ENCODE measurements at regions not wholly inside any gene's neighbourhood (a gene's known extent, or its start where the extent isn't known, plus 50 kb on each side); places are given as distances from the start of the nearest gene placed in this dataset.
"Not testable (repeated sequence)": the region's sequence is repeated elsewhere in the genome, so short reads cannot be mapped to it uniquely, and the experiment has no call there.

GRCh38 chr5:152741126-152741525 is 336.0 kb upstream of the NMUR2 start:
- H3K4me3 Mint-ChIP-seq; H3K36me3 Mint-ChIP-seq (ENCODE audit: low read depth); H3K4me1 Mint-ChIP-seq (ENCODE audit: low read depth); H3K27ac Mint-ChIP-seq; DNase-seq; H3K27me3 Mint-ChIP-seq: not testable (repeated sequence)
- peaks cover 11% of the 10 kb centered on the region for H3K9me3 Mint-ChIP-seq

- not testable (repeated sequence) for H3K27me3 Mint-ChIP-seq; H3K4me1 Mint-ChIP-seq (ENCODE audit: low read depth); H3K27ac Mint-ChIP-seq; H3K36me3 Mint-ChIP-seq (ENCODE audit: low read depth); H3K4me3 Mint-ChIP-seq; DNase-seq
- peaks cover 14% of the 10 kb centered on the region for H3K9me3 Mint-ChIP-seq
These were observed 382.7 kb upstream of the NMUR2 start for GRCh38 chr5:152787709-152788217.

GRCh38 chr5:152801886-152802285 is 396.8 kb upstream of the NMUR2 start:
- H3K27me3 Mint-ChIP-seq = no peaks in the 10 kb centered on the region
- DNase-seq = no peak
- no peak overlapping the region for H3K4me3 Mint-ChIP-seq
- H3K36me3 Mint-ChIP-seq (ENCODE audit: low read depth) = no peaks in the 10 kb centered on the region
- peaks cover 9% of the 10 kb centered on the region for H3K9me3 Mint-ChIP-seq
- H3K27ac Mint-ChIP-seq = no peak overlapping the region
- H3K4me1 Mint-ChIP-seq (ENCODE audit: low read depth) = no peaks in the 10 kb centered on the region

GRCh38 chr5:152804179-152804578 is 399.1 kb upstream of the NMUR2 start:
- Mint-ChIP-seq H3K36me3 (ENCODE audit: low read depth) (no peaks in the 10 kb centered on the region), H3K9me3 (peaks cover 3% of the 10 kb centered on the region), H3K4me3 (no peak overlapping the region), H3K27me3 (no peaks in the 10 kb centered on the region), H3K4me1 (ENCODE audit: low read depth) (no peaks in the 10 kb centered on the region), H3K27ac (no peak overlapping the region)
- DNase-seq = no peak

- DNase-seq = no peak
- Mint-ChIP-seq H3K4me1 (ENCODE audit: low read depth) (no peaks in the 10 kb centered on the region), H3K9me3 (peaks cover 7% of the 10 kb centered on the region), H3K27me3 (no peaks in the 10 kb centered on the region), H3K4me3 (no peak overlapping the region), H3K27ac (no peak overlapping the region), H3K36me3 (ENCODE audit: low read depth) (no peaks in the 10 kb centered on the region)
These were observed 406.9 kb upstream of the NMUR2 start for GRCh38 chr5:152811988-152812387.

- H3K4me3 Mint-ChIP-seq = no peak overlapping the region
- DNase-seq = no peak
- peaks cover 7% of the 10 kb centered on the region for H3K9me3 Mint-ChIP-seq
- no peak overlapping the region for H3K27ac Mint-ChIP-seq
- no peaks in the 10 kb centered on the region for H3K36me3 Mint-ChIP-seq (ENCODE audit: low read depth)
- no peaks in the 10 kb centered on the region for H3K27me3 Mint-ChIP-seq
- H3K4me1 Mint-ChIP-seq (ENCODE audit: low read depth) = no peaks in the 10 kb centered on the region
These were observed 408.4 kb upstream of the NMUR2 start for GRCh38 chr5:152813526-152813925.

- H3K27me3 Mint-ChIP-seq = no peaks in the 10 kb centered on the region
- peaks cover 7% of the 10 kb centered on the region for H3K9me3 Mint-ChIP-seq
- H3K4me1 Mint-ChIP-seq (ENCODE audit: low read depth) = no peaks in the 10 kb centered on the region
These were observed 414.8 kb upstream of the NMUR2 start for GRCh38 chr5:152819891-152820290.

GRCh38 chr5:152824316-152824715 is 419.2 kb upstream of the NMUR2 start:
- DNase-seq = no peak
- H3K4me1 Mint-ChIP-seq (ENCODE audit: low read depth) = no peaks in the 10 kb centered on the region
- H3K9me3 Mint-ChIP-seq = peaks cover 12% of the 10 kb centered on the region
- no peak overlapping the region for H3K27ac Mint-ChIP-seq
- no peaks in the 10 kb centered on the region for H3K27me3 Mint-ChIP-seq
- no peaks in the 10 kb centered on the region for H3K36me3 Mint-ChIP-seq (ENCODE audit: low read depth)
- no peak overlapping the region for H3K4me3 Mint-ChIP-seq

More at GRCh38 chr5:152819891-152820290, 414.8 kb upstream of the NMUR2 start:
- DNase-seq = no peak
- Mint-ChIP-seq H3K4me3 (no peak overlapping the region), H3K36me3 (ENCODE audit: low read depth) (no peaks in the 10 kb centered on the region), H3K27ac (no peak overlapping the region)

- no peak for DNase-seq
- Mint-ChIP-seq H3K27ac (no peak overlapping the region), H3K4me1 (ENCODE audit: low read depth) (no peaks in the 10 kb centered on the region), H3K4me3 (no peak overlapping the region), H3K27me3 (no peaks in the 10 kb centered on the region), H3K36me3 (ENCODE audit: low read depth) (no peaks in the 10 kb centered on the region), H3K9me3 (peaks cover 8% of the 10 kb centered on the region)
These were observed 433.2 kb upstream of the NMUR2 start for GRCh38 chr5:152838241-152838786.

- no peaks in the 10 kb centered on the region for H3K27me3 Mint-ChIP-seq
- H3K4me1 Mint-ChIP-seq (ENCODE audit: low read depth) = no peaks in the 10 kb centered on the region
- H3K4me3 Mint-ChIP-seq = no peak overlapping the region
- H3K36me3 Mint-ChIP-seq (ENCODE audit: low read depth) = no peaks in the 10 kb centered on the region
- H3K9me3 Mint-ChIP-seq = no peaks in the 10 kb centered on the region
- H3K27ac Mint-ChIP-seq = no peak overlapping the region
- DNase-seq = no peak
These were observed 439.6 kb upstream of the NMUR2 start for GRCh38 chr5:152844713-152845112.

- no peak for DNase-seq
- H3K4me1 Mint-ChIP-seq (ENCODE audit: low read depth) = no peaks in the 10 kb centered on the region
- H3K36me3 Mint-ChIP-seq (ENCODE audit: low read depth) = no peaks in the 10 kb centered on the region
- H3K9me3 Mint-ChIP-seq = peaks cover 3% of the 10 kb centered on the region
- H3K27ac Mint-ChIP-seq = no peak overlapping the region
- H3K4me3 Mint-ChIP-seq = no peak overlapping the region
- H3K27me3 Mint-ChIP-seq = no peaks in the 10 kb centered on the region
These were observed 448.3 kb upstream of the NMUR2 start for GRCh38 chr5:152853361-152853760.

- no peak for DNase-seq
- H3K36me3 Mint-ChIP-seq (ENCODE audit: low read depth) = no peaks in the 10 kb centered on the region
- no peaks in the 10 kb centered on the region for H3K27me3 Mint-ChIP-seq
- H3K27ac Mint-ChIP-seq = no peak overlapping the region
- no peaks in the 10 kb centered on the region for H3K4me1 Mint-ChIP-seq (ENCODE audit: low read depth)
- H3K9me3 Mint-ChIP-seq = peaks cover 5% of the 10 kb centered on the region
- no peak overlapping the region for H3K4me3 Mint-ChIP-seq
These were observed 450.4 kb upstream of the NMUR2 start for GRCh38 chr5:152855441-152855840.

GRCh38 chr5:152861231-152861630 is 456.2 kb upstream of the NMUR2 start:
- Mint-ChIP-seq H3K4me1 (ENCODE audit: low read depth) (no peaks in the 10 kb centered on the region), H3K27me3 (no peaks in the 10 kb centered on the region), H3K9me3 (peaks cover 7% of the 10 kb centered on the region), H3K27ac (no peak overlapping the region), H3K36me3 (ENCODE audit: low read depth) (no peaks in the 10 kb centered on the region), H3K4me3 (no peak overlapping the region)
- DNase-seq = no peak

GRCh38 chr5:152864447-152864846 is 459.4 kb upstream of the NMUR2 start:
- Mint-ChIP-seq H3K27ac (no peak overlapping the region), H3K9me3 (peaks cover 2% of the 10 kb centered on the region), H3K4me3 (no peak overlapping the region), H3K4me1 (ENCODE audit: low read depth) (no peaks in the 10 kb centered on the region), H3K27me3 (no peaks in the 10 kb centered on the region), H3K36me3 (ENCODE audit: low read depth) (no peaks in the 10 kb centered on the region)
- DNase-seq = no peak

- H3K36me3 Mint-ChIP-seq (ENCODE audit: low read depth) = no peaks in the 10 kb centered on the region
- H3K4me3 Mint-ChIP-seq = no peak overlapping the region
- no peaks in the 10 kb centered on the region for H3K27me3 Mint-ChIP-seq
- no peaks in the 10 kb centered on the region for H3K4me1 Mint-ChIP-seq (ENCODE audit: low read depth)
- DNase-seq = no peak
- H3K9me3 Mint-ChIP-seq = peaks cover 2% of the 10 kb centered on the region
- no peak overlapping the region for H3K27ac Mint-ChIP-seq
These were observed 459.9 kb upstream of the NMUR2 start for GRCh38 chr5:152864991-152865390.

GRCh38 chr5:152869971-152870370 is 464.9 kb upstream of the NMUR2 start:
- peaks cover 10% of the 10 kb centered on the region for H3K9me3 Mint-ChIP-seq
- no peaks in the 10 kb centered on the region for H3K36me3 Mint-ChIP-seq (ENCODE audit: low read depth)
- H3K4me3 Mint-ChIP-seq = no peak overlapping the region
- no peaks in the 10 kb centered on the region for H3K4me1 Mint-ChIP-seq (ENCODE audit: low read depth)
- no peak for DNase-seq
- no peaks in the 10 kb centered on the region for H3K27me3 Mint-ChIP-seq
- no peak overlapping the region for H3K27ac Mint-ChIP-seq

Measured in activated T-cell treated with anti-CD3 and anti-CD28 coated beads, Interleukin-2, amount 50 U/mL, for 24 hours (primary cell).